ENCODE measurements at regions not wholly inside any gene's neighbourhood (a gene's known extent, or its start where the extent isn't known, plus 50 kb on each side); places are given as distances from the start of the nearest gene placed in this dataset.
"Not testable (repeated sequence)": the region's sequence is repeated elsewhere in the genome, so short reads cannot be mapped to it uniquely, and the experiment has no call there.

DNA sequence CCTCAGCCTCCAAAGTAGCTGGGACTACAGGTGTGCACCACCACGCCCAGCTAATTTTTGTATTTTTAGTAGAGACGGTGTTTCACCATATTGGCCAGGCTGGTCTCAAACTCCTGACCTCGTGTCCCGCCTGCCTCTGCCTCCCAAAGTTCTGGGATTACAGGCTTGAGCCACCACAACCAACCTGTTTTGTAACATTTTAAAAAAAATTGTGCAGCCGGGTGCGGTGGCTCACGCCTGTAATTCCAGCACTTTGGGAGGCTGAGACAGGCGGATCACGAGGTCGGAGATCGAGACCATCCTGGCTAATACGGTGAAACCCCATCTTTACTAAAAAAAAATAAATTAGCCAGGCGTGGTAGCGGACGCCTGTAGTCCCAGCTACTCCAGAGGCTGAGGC is 122.5 kb downstream of the PABPC4L start:
- TF ChIP-seq, protein P1, sequence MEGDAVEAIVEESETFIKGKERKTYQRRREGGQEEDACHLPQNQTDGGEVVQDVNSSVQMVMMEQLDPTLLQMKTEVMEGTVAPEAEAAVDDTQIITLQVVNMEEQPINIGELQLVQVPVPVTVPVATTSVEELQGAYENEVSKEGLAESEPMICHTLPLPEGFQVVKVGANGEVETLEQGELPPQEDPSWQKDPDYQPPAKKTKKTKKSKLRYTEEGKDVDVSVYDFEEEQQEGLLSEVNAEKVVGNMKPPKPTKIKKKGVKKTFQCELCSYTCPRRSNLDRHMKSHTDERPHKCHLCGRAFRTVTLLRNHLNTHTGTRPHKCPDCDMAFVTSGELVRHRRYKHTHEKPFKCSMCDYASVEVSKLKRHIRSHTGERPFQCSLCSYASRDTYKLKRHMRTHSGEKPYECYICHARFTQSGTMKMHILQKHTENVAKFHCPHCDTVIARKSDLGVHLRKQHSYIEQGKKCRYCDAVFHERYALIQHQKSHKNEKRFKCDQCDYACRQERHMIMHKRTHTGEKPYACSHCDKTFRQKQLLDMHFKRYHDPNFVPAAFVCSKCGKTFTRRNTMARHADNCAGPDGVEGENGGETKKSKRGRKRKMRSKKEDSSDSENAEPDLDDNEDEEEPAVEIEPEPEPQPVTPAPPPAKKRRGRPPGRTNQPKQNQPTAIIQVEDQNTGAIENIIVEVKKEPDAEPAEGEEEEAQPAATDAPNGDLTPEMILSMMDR (IDR thresholded peaks at IDR 0.05) = not testable (repeated sequence)
- not testable (repeated sequence) for TF ChIP-seq POLR2A (IDR thresholded peaks at IDR 0.05)

Measured in breast epithelium (tissue), 3 donors.